ENCODE measurements at regions not wholly inside any gene's neighbourhood (a gene's known extent, or its start where the extent isn't known, plus 50 kb on each side); places are given as distances from the start of the nearest gene placed in this dataset.

GRCh38 chr6:134866563-134866962 is 83.3 kb downstream of the ALDH8A1 start:
- DNase-seq (ENCODE audit: low spot score), result no peak

DNA sequence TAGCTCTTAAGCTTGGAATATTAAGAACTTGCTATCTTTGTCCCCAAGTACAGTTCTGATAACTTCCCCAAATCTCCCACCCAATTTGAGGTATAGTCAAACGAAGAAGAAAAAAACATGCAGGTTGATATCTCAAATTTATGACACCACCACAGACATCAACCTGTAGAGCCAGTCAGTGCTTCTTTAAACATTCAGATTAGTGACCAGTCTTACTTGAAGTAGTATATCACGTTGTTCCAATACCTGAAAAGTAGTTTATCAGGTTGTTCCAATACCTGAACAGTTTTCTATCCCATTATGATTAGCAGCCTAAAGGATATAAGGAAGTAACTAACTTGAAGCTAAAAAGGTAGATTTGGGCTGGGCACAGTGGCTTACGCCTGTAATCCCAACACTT is 85.3 kb downstream of the ALDH8A1 start:
- no peak for DNase-seq (ENCODE audit: low spot score)

DNA sequence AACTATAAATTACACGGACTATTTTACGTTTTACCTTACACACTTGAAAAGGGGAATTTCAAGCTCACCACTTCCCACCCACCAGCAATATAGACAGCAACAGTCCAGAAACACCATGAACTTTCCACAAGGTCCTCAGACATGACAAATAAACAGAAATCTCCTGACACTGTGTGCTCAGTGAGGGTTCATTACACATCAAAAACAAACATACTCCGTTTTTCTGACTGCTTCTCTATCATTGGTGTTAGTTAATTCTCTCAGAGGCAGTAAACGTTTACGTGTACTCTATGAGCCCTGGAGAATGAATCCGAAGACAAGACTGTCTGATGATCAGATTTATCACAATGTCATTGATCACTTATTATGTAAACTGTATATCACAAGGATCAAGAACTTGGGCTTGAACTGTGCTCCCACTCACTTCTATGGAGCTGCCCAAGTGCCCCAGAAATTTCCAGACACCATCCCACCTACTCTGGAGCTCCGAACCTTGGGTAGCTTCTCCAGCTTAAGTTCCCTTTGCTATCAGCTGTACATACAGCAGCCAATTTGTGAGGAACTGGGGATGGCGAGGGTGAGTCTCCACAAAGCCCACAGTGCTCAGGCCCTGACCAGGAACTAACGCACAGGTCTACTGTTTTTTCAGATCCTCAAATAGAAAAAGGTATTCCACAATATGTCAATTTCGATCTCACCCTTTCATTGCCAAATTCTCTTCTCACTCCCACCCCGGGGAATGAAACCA is 86.0 kb downstream of the ALDH8A1 start:
- no peak for DNase-seq (ENCODE audit: low spot score)

GRCh38 chr6:134854366-134854765 is 95.5 kb downstream of the ALDH8A1 start:
- no peak for DNase-seq (ENCODE audit: low spot score)

DNA sequence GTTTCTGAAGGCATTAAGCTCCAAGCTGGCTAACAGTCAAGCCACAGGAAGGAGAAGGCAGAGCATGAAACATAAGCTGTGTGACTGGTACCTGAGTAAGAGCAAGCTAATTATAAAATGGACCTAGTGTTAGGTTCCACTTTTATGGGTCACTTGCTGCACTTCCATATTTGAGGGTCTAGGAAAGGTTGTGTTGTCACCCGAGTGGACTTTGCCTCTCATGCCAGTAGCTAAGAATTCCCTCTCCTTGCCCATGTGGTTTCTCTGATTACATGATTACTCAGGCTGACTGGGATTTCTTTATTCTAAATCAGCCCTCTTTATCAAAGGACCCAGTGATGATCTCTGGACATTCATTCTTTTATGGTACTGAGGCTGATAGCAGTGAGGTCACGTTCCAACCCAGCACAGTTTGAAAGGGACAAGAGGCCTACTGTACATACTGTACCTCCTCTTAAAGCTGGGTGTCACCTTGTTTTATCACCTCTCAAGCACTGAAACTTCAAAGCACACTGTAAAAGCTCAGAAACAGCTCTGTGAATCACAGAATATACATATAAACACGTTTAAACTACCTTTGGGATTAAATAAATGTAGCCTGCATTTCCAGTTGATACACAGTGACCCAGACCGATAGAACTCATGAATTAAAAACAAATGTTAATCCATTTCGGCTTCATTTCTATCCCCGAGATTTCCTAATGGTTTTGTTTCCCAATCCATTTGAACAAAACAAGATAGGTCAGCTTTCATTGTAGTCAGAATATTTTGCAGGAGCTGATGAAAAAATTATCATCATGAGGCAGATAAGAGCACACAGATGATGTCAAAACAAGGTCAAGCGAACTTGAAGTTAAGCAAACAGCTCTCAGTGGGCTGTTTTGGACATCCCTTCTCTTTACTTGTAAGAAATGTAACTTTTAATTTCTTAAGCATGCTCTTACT is 96.5 kb downstream of the ALDH8A1 start:
- DNase-seq (ENCODE audit: low spot score), result no peak

DNA sequence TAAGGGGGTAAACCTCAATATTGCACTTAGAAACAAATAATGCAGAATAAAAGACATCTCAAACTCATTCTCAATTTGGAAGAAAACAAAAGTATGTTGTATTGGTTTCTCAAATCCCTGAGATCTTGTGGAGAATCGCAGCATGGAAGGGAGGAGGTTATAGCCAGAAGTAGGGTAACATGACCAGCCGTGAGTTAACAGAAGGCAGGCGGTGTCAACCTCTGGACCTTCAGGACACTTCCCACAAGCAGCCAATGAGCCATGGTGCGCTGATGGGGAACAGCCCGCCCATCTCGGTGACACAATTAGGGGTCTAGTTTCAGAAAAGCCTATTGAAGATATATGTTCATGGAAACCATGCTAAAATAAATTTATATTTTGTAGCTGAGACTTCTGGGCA is 98.4 kb downstream of the ALDH8A1 start:
- DNase-seq (ENCODE audit: low spot score), result no peak

- DNase-seq (ENCODE audit: low spot score), result no peak
Observed at GRCh38 chr6:134850721-134851305, 99.1 kb downstream of the ALDH8A1 start.

GRCh38 chr6:134849920-134850447 is 99.9 kb downstream of the ALDH8A1 start:
- DNase-seq (ENCODE audit: low spot score), result no peak

DNA sequence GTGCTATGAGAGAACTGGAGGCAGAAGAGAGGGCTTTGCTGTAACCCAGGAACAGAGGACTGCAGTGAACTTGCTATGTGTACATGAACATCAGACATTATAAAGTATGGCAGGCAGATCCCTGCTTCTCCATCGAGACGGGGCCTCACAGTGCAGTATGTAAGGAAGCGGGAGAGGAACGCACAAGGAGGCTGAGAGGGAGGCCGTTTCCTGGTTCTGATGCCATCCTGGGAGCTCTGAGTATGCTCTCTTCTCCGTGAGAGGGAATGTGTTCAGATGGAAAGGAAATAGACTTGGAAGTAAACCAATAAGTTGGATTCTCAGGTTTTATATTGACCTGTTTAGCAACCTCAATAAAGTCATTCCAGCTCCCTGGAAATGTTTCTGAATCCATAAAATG is 101.8 kb downstream of the ALDH8A1 start:
- DNase-seq (ENCODE audit: low spot score), result no peak

DNA sequence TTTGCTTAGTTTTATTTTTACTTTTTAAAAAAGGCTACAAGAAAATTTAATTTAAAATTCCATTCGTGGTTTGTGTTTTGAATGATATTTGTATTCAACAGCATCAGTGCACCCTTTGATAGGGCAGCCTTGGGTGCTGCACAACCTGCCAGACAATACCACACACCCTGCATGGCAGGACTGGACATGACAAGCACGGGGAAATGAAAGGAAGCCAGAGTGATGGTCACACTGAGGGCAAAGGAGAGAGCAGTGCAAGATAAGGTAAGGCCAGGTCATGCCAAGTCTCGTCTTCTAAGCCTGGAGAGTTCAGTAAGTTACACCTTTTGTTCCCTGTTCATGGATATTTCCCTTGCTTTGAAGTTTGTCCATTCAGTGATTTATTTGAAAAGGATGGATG is 103.0 kb downstream of the ALDH8A1 start:
- no peak for DNase-seq (ENCODE audit: low spot score)

- DNase-seq (ENCODE audit: low spot score), result no peak
Observed at GRCh38 chr6:134846031-134846430, 103.9 kb downstream of the ALDH8A1 start.

- DNase-seq (ENCODE audit: low spot score), result no peak
Observed at GRCh38 chr6:134844120-134844519, 105.8 kb downstream of the ALDH8A1 start.

DNA sequence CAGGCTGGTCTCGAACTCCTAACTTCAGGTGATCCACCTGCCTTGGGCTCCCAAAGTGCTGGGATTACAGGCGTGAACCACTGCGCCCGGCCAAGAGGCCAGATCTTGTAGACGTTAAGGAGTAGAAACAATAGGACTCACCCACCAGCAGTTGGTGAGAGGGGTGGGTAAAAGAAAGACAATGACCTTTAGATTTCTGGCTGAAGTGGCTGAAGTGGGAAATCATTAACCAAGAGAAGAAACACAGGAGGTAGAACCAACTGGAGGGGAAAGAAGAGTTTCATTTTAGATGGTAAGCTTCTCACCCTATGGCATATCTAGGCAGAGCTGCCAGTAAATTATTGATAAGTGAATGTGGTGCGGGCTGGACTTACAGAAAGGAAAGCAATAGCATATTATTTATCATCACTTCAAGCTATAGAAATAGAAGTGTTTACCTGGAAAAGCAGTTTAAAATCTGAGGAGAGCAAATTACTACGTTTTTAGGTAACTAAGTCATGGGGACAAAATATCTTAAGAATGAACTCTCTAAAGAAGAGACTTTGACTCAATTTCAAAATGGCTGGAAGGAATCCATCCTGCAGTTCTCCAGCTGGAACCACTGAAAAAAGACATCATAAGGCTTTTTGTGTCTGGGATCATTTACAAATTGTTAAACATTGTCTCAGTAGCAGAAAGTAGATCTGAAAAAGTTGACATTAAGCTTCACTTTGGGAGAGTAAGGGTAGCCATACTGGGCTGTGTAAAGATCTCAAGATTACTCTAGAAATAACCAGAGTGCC is 109.6 kb downstream of the ALDH8A1 start:
- DNase-seq (ENCODE audit: low spot score), result no peak

DNA sequence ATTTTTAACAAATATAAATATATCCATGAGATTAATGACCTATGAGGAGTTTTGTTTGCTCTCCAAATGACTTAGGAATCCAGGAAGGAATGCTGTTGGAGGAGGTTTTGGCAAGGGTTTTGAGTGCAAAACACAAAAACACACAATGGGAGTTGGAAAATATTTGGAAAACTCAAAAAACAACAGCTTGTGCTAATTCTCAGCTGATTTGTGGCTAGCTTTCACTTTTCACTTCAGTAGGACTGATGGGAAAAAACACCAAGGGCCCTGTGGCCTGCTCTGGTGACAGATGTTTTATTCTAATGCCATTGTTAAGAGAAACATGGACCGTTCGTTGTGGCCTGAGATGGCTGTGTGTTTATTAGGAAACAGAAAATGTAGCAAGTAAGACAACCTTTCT is 113.9 kb downstream of the ALDH8A1 start:
- DNase-seq (ENCODE audit: low spot score), result no peak

DNA sequence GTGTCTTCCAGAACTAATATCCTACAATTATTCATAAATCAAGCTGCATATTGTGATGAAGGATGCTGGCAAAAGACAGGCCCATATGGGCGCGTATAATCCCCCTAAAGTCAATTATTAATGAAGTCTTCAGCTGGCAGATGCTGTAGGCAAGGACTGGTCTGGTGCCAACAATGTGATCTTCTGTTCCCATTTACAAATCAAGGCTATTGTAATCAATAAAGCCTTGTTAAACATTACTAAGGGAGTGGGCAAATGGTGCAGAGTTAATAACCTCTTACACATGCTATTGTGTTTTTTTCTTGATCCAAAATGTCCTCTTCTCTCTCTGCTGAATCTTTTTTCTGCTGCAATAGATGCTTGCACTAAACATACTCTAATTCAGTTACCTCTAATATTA is 119.0 kb downstream of the ALDH8A1 start:
- no peak for DNase-seq (ENCODE audit: low spot score)

DNA sequence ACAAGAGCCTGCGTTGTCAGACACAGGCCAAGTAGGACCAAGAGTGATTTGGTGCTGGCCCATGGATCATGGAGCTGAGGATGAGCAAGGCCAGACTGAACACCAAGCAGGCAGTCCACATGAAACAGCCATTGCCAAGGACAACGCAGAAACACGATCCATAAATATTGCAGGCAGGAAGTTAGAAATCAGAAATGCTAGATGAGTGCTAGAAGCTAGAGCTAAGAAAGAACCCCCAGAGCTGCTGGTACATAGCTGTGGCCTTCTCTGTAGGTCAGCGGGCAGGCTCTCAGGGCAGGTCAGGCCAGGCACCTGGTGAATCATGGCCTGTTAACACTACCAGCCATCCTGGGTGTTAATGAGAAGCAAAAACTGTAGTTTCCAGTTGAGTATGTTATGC is 119.7 kb downstream of the ALDH8A1 start:
- no peak for DNase-seq (ENCODE audit: low spot score)

DNA sequence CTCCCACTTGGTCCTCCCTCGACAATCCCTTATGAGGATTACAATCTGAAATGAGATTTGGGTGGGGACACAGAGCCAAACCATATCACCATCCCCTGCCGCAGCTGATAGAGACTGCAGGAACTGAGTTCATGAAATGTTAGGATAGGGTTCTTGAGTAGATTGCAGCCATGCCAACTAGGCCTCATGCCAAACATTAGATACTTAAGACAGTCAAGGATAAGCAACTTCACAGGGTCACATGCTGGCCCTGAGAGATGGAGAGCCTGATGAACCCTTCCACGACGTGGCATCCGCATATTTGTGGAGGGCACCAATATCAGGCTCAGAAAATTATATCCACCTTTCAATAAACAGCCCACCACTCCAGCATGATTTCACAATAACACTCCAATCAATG is 121.3 kb downstream of the ALDH8A1 start:
- no peak for DNase-seq (ENCODE audit: low spot score)

GRCh38 chr6:134826889-134827737 is 122.8 kb downstream of the ALDH8A1 start:
- peak; percentile 51 for DNase-seq (ENCODE audit: low spot score)

- no peak for DNase-seq (ENCODE audit: low spot score)
Observed at GRCh38 chr6:134823710-134824034, 126.2 kb downstream of the ALDH8A1 start.

DNA sequence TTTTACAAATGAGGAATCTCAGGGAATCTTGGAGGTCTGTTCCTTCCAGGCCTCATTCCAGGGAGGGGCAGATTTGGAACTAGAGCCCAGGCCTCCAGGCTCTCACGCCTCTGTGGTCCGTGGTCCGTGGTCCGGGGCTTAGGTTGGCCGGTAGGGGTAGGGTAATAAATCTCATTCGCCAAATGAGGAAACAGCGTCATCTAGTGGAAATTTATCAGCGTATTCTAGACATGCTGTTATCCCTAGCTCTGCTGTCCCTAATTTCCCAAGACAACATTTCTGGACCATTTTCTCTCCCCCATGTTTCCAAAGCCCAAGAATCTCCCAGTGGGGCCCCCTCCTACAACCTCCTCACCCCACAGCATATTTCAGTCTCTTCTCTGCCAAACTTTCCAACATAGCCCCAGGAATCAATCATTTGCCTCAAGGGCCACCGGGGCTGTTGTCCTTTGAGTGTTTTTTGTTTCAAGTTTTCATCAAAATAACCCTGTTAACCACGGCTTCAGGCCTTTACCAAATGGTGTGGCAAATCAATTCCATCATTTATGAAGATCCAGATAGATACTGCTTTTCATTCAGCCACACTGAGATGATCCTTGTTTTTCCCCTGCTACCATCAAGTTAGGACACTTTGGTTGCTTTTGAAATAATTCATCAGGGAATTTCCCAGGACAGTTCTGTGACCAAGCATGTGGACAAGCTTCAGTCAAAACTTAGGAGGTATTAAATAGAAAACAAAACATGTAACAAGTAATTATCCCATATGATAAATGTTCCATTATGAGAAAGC is 126.8 kb downstream of the ALDH8A1 start:
- DNase-seq (ENCODE audit: low spot score), result peak; percentile 50
